Kidney tubule cell (primary cell): ENCODE measurements at regions not wholly inside any gene's neighbourhood (a gene's known extent, or its start where the extent isn't known, plus 50 kb on each side); places are given as distances from the start of the nearest gene placed in this dataset.
A peak's percentile ranks its signal among the peaks of the same experiment; 100 is the strongest.

ENCODE experiments used
- DNase-seq: peaks from one replicate; pipeline ENCODE4 v3.0.0-alpha.2; 2018; ENCODE audit warnings: low spot score

GRCh38 chr1:163257763-163258162 lies 55.0 kb upstream of the RGS5 start:
- no peak for DNase-seq

- no peak for DNase-seq
Measured at GRCh38 chr1:163258181-163258580, 55.5 kb upstream of the RGS5 start.

GRCh38 chr1:163263818-163264655 lies 57.7 kb upstream of the NUF2 start:
- DNase-seq = no peak

- peak; percentile 31 for DNase-seq
Measured at GRCh38 chr1:163265547-163265946, 56.2 kb upstream of the NUF2 start.

GRCh38 chr1:163267962-163268361 lies 53.8 kb upstream of the NUF2 start:
- DNase-seq = no peak

- DNase-seq = peak; percentile 36
Measured at GRCh38 chr1:163271535-163271934, 50.2 kb upstream of the NUF2 start.
